Epithelial cell of esophagus (primary cell): ENCODE measurements at regions not wholly inside any gene's neighbourhood (a gene's known extent, or its start where the extent isn't known, plus 50 kb on each side); places are given as distances from the start of the nearest gene placed in this dataset.

Experiments
- DNase-seq: peaks from one replicate; pipeline ENCODE4 v3.0.0; 2010; ENCODE audit warnings: low read depth
- H3K4me3 ChIP-seq: 2 replicates; pipeline ENCODE4 v1.5.1; 2011; ENCODE audit warnings: mild to moderate bottlenecking, low read length, control low read depth
- TF ChIP-seq, protein P1 (sequence below): IDR thresholded peaks from 2 replicates; pipeline ENCODE4 v1.5.1; 2011; ENCODE audit warnings: low read depth, mild to moderate bottlenecking, low read length, control low read depth, inconsistent platforms; ENCODE audit not compliant: insufficient read depth; ENCODE audit errors: missing control alignments

DNA sequence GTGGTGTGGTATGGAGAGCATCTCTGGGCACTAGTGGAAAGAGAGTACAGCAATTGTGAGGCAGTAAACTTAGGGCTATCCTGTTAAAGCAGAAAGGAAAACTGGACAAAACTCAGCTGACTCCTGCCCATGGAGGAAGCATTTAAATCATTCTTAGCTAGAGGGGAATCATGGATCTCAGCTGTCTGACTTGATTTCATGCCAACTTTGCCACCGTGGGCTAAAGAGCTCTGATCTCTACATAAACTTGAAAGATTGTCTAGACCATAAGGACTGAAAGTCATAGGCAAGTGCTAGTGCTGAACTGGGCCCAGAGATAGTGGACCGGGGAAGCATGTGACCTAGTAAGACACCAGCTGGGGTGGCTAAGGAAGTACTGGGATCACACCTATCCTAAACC, 651.8 kb downstream of the COL12A1 start:
- TF ChIP-seq, protein P1, sequence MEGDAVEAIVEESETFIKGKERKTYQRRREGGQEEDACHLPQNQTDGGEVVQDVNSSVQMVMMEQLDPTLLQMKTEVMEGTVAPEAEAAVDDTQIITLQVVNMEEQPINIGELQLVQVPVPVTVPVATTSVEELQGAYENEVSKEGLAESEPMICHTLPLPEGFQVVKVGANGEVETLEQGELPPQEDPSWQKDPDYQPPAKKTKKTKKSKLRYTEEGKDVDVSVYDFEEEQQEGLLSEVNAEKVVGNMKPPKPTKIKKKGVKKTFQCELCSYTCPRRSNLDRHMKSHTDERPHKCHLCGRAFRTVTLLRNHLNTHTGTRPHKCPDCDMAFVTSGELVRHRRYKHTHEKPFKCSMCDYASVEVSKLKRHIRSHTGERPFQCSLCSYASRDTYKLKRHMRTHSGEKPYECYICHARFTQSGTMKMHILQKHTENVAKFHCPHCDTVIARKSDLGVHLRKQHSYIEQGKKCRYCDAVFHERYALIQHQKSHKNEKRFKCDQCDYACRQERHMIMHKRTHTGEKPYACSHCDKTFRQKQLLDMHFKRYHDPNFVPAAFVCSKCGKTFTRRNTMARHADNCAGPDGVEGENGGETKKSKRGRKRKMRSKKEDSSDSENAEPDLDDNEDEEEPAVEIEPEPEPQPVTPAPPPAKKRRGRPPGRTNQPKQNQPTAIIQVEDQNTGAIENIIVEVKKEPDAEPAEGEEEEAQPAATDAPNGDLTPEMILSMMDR: no peak
- H3K4me3 ChIP-seq: no peak overlapping the region
- DNase-seq: no peak

DNA sequence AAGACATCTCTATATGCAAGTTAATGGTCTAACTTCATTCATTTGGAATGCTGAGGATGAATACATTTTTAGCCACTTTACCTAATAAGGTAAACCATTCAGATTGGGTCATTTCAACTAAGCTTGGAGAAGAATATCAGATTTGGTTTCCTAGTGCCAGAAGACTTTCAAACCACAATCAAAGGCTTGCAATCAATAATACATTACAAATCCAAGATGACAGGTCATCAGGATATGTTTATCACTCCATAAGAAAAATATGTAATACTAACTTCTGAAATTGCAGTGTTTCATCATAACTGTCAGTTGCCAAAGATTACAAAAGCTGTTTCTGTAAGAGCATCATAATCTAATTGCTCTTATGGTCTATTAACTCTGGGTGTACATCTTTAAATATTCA, 654.0 kb downstream of the COL12A1 start:
- TF ChIP-seq, protein P1: no peak
- no peak for DNase-seq

DNA sequence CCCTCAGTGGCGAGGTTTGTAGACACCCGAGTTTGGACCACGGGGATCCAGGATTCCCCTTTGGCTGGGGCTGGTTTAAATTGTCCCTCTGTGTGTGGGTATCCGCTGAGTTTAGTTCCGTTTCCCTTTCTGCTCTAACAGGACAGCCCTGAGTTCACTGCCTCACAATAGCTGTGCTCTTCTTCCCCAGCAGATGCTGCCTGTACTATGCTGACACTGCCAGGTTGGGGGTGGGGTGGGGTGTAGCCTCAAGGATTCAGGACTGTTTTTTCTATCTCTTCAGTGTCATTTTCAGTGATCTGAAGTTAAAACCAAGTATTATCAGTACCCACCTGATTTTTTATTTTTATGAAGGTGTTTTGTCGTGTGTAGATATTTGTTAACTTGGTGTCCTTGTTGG, 655.0 kb downstream of the COL12A1 start:
- H3K4me3 ChIP-seq: no peak overlapping the region
- TF ChIP-seq, protein P1: no peak
- DNase-seq: no peak

More for the DNA sequence above, 654.0 kb downstream of the COL12A1 start:
- H3K4me3 ChIP-seq: no peak overlapping the region

DNA sequence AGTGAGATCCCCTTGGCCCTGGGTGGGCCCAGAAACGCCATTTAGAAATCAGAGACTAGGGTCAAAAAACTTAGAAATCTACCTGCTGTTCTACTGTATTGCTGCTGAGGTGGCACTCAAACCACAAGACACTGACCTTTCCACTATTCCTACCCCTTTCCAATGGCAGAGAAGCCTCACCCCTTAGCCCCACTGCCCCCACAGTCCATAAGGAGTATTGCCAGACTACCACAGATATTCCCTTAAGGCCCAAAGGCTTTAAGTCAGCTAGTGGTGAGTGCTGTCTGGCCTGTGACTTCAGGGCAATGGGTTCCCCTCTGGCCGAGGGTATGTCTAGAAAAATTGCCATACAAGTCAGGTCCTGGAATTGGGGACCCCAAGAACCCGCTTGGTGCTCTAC, 656.1 kb downstream of the COL12A1 start:
- no peak for DNase-seq
- H3K4me3 ChIP-seq: no peak overlapping the region
- TF ChIP-seq, protein P1: no peak

DNA sequence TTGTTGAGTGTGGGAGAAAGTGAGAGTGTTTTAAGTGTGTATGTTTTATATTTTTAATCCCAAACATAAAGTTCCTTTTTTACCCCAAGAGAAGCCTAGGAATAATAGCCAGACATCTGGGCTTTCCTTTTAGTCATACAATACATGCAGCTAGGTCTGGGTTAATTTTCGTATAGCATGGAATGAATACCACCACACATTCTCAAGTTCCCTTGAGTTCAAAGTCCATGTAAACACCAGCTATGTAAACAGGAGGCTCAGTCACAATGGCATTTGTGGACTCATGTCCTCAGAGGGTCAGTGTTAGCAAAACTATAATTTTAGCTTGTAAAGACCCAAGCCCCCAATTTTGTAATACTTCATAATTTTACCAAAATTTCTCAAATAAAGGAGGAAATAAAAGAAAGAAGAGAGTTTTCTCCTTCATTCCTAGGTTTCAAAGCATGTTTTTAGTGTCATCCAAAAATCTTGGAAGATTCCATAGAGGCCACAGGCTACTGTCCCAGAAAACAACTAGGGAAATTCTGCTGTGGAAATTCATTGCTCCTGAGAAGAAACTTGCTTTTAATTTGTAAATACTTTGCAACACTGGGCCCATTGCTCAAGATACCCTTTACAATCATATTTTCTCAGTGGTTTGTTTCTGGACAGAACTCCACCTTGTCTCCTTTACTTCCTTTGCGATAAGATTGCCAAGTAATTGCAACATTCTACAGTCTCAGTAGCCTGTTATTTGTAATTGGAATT, 671.2 kb downstream of the COL12A1 start:
- DNase-seq: peak; percentile 20
- TF ChIP-seq, protein P1: no peak
- H3K4me3 ChIP-seq: no peak overlapping the region

DNA sequence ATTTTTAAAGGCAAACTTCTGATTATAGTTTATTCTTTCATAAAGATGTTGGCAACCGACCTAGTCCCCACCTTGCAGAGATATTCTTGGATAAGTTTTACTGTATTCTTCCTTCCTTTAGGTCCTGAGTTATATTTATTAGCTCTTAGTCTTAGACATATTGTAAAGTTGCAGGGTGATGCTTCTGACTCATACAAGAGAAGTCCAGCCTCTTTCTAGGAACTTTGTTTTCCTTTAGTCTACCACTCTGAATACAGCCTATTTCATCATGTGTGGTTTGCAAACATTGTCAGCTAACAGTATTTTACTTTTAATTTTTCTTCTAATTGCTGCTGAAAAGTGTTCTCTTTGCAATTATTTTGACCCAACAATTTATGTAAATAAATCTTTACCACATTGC, 686.7 kb downstream of the COL12A1 start:
- no peak overlapping the region for H3K4me3 ChIP-seq
- DNase-seq: peak; percentile 64
- TF ChIP-seq, protein P1: no peak

DNA sequence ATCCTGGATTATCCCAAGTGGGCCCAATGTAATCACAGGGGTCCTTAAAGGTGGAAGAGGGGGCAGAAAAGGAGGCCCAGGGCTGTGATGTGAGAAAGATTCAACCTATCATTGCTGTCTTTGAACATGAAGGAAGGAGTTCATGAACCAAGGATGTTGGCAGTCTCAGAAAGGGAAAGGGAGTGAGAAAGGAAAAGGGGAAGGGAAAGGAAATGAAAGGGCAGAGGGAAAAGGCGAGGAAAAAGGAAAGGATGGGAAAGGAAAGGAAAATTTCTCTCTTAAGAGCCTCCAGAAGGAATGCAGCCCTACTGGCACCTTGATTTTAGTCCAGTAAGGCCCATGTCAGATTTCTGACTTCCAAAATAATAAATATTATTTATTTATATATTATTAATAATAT, 687.8 kb downstream of the COL12A1 start:
- H3K4me3 ChIP-seq: no peak overlapping the region
- no peak for DNase-seq
- TF ChIP-seq, protein P1: no peak
